ENCODE measurements at regions not wholly inside any gene's neighbourhood (a gene's known extent, or its start where the extent isn't known, plus 50 kb on each side); places are given as distances from the start of the nearest gene placed in this dataset.

DNA sequence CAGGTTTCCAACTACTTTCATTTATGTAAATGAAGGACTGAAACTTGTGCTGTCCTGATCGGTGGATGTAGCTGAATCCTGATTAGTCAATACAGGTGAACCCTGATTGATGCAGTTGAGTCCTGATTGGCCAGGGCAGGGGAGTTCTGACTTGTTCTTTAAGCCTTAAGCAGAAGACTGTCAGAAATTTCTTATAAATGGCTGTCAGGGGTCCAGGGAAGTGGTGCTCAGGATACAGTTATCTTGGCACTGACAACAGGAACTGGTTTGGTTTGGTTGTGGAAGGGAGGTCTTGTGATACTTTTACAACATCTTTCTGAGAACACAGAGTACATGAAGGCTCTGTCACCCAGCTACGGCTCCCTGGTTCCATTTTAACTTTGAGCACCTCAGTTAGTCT lies 132.1 kb downstream of the KCNJ12 start:
- TF ChIP-seq, protein P1, sequence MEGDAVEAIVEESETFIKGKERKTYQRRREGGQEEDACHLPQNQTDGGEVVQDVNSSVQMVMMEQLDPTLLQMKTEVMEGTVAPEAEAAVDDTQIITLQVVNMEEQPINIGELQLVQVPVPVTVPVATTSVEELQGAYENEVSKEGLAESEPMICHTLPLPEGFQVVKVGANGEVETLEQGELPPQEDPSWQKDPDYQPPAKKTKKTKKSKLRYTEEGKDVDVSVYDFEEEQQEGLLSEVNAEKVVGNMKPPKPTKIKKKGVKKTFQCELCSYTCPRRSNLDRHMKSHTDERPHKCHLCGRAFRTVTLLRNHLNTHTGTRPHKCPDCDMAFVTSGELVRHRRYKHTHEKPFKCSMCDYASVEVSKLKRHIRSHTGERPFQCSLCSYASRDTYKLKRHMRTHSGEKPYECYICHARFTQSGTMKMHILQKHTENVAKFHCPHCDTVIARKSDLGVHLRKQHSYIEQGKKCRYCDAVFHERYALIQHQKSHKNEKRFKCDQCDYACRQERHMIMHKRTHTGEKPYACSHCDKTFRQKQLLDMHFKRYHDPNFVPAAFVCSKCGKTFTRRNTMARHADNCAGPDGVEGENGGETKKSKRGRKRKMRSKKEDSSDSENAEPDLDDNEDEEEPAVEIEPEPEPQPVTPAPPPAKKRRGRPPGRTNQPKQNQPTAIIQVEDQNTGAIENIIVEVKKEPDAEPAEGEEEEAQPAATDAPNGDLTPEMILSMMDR (IDR thresholded peaks at IDR 0.05): no peak
- TF ChIP-seq EP300 (IDR thresholded peaks at IDR 0.05; ENCODE audit: low read depth): no peak
- TF ChIP-seq POLR2A (IDR thresholded peaks at IDR 0.05): no peak
